ENCODE measurements at regions not wholly inside any gene's neighbourhood (a gene's known extent, or its start where the extent isn't known, plus 50 kb on each side); places are given as distances from the start of the nearest gene placed in this dataset.

DNA sequence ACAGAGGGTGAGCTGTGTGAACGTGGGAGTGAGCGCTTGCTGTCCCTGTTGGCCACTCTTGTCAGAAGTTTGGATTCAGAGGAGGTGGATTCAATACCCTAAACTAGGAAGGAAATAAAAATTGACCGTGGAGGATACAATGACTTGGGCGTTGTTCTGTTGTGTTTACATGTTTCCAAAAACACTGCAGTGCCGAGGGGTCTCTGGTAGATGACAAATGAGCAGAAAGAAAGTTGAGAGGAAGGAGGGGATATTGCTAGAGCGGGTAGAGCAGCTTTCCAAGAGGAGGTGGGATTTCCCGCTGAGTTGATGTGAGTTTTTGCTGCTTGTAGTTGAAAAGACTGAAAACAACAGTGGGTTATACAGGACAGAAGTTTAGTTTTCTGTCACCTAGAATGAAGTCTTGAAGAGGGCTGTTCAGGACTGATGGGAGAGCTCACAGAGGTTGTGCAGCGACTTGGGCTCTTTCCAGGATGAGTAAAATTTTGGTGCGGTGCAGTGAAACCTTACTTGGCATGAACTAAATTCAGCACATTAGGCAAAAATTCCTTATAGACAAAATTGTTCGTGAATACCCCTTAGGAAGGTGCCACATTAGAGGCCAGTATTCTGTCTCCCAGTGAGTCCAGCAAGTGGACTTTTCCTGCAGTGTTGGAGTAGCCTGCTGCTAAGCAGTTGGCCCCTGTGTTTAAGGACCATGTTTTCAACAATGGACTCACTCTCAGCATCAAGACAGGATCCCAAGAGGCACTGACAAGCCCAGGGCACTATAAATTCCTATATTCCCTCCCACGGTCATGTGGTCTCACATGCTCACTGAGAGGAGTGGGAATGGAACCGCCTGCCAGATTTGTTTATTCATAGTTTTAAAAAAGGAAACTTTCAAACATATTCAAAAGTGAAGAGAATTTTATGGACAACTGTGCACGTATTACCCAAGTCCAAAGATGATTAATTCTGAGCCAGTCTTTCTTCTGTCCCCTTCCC lies 435.0 kb upstream of the C2CD4B start:
- H2AFZ ChIP-seq (ENCODE audit: control insufficient read depth, low read length), result no peak overlapping the region
- no peak overlapping the region for H3K4me3 ChIP-seq (ENCODE audit: control insufficient read depth in 2 of 3, extremely low read depth in 1 of 3, insufficient read depth in 2 of 3, low read depth in 1 of 3, low read length in 3 of 3)
- H3K9me3 ChIP-seq (ENCODE audit: control insufficient read depth, low read depth, low read length), result no peaks in the 10 kb centered on the region
- no peak overlapping the region for H3K4me2 ChIP-seq (ENCODE audit: control insufficient read depth, extremely low read depth, insufficient read depth, low read depth, low read length)
- DNase-seq (ENCODE audit: low read depth, low spot score) (no peak), FAIRE-seq (no peak)
- no peaks in the 10 kb centered on the region for H3K9me1 ChIP-seq (ENCODE audit: control insufficient read depth, extremely low read depth, insufficient read depth, low read length)
- no peaks in the 10 kb centered on the region for H3K79me2 ChIP-seq (ENCODE audit: control insufficient read depth, insufficient read depth, low read length)
- no peak overlapping the region for H3K27ac ChIP-seq (ENCODE audit: control insufficient read depth, insufficient read depth, low read length)
- H3K4me1 ChIP-seq (ENCODE audit: control insufficient read depth, extremely low read depth, insufficient read depth, low read length), result peaks cover 14% of the 10 kb centered on the region
- H3K27me3 ChIP-seq (ENCODE audit: control insufficient read depth, extremely low read depth, insufficient read depth, low read length), result no peaks in the 10 kb centered on the region
- no peaks in the 10 kb centered on the region for H4K20me1 ChIP-seq (ENCODE audit: control insufficient read depth, extremely low read depth, insufficient read depth, low read length)
- TF ChIP-seq, protein P1, sequence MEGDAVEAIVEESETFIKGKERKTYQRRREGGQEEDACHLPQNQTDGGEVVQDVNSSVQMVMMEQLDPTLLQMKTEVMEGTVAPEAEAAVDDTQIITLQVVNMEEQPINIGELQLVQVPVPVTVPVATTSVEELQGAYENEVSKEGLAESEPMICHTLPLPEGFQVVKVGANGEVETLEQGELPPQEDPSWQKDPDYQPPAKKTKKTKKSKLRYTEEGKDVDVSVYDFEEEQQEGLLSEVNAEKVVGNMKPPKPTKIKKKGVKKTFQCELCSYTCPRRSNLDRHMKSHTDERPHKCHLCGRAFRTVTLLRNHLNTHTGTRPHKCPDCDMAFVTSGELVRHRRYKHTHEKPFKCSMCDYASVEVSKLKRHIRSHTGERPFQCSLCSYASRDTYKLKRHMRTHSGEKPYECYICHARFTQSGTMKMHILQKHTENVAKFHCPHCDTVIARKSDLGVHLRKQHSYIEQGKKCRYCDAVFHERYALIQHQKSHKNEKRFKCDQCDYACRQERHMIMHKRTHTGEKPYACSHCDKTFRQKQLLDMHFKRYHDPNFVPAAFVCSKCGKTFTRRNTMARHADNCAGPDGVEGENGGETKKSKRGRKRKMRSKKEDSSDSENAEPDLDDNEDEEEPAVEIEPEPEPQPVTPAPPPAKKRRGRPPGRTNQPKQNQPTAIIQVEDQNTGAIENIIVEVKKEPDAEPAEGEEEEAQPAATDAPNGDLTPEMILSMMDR (optimal IDR thresholded peaks at IDR 0.05 in 1 of 3, IDR thresholded peaks at IDR 0.05 in 1 of 3, conservative IDR thresholded peaks at IDR 0.05 in 1 of 3; ENCODE audit: extremely low read depth in 1 of 3, insufficient read depth in 2 of 3, low read length in 3 of 3), result no peak
- TF ChIP-seq EZH2 (IDR thresholded peaks at IDR 0.05; ENCODE audit: low read length), result no peak
- H3K9ac ChIP-seq (ENCODE audit: control insufficient read depth, extremely low read depth, insufficient read depth, low read length), result no peak overlapping the region
- dilution Hi-C loops (cut with MboI; ENCODE audit: extremely low pct_ligation_motif_present, low sequenced_read_pairs), result no loop called here
- no peaks in the 10 kb centered on the region for H3K36me3 ChIP-seq (ENCODE audit: control insufficient read depth in 2 of 2, extremely low read depth in 1 of 2, insufficient read depth in 2 of 2, low read length in 2 of 2)

- H2AFZ ChIP-seq (ENCODE audit: control insufficient read depth, low read length), result no peak overlapping the region
- H3K4me2 ChIP-seq (ENCODE audit: control insufficient read depth, extremely low read depth, insufficient read depth, low read depth, low read length), result no peak overlapping the region
- no peaks in the 10 kb centered on the region for H3K27me3 ChIP-seq (ENCODE audit: control insufficient read depth, extremely low read depth, insufficient read depth, low read length)
- H3K79me2 ChIP-seq (ENCODE audit: control insufficient read depth, insufficient read depth, low read length), result no peaks in the 10 kb centered on the region
- H3K27ac ChIP-seq (ENCODE audit: control insufficient read depth, insufficient read depth, low read length), result no peak overlapping the region
- DNase-seq (ENCODE audit: low read depth, low spot score) (no peak), FAIRE-seq (no peak)
- no peaks in the 10 kb centered on the region for H4K20me1 ChIP-seq (ENCODE audit: control insufficient read depth, extremely low read depth, insufficient read depth, low read length)
- H3K9me3 ChIP-seq (ENCODE audit: control insufficient read depth, low read depth, low read length), result no peaks in the 10 kb centered on the region
- no peak overlapping the region for H3K9ac ChIP-seq (ENCODE audit: control insufficient read depth, extremely low read depth, insufficient read depth, low read length)
- peaks cover 22% of the 10 kb centered on the region for H3K4me1 ChIP-seq (ENCODE audit: control insufficient read depth, extremely low read depth, insufficient read depth, low read length)
- no peaks in the 10 kb centered on the region for H3K9me1 ChIP-seq (ENCODE audit: control insufficient read depth, extremely low read depth, insufficient read depth, low read length)
- no peak overlapping the region for H3K4me3 ChIP-seq (ENCODE audit: control insufficient read depth in 2 of 3, extremely low read depth in 1 of 3, insufficient read depth in 2 of 3, low read depth in 1 of 3, low read length in 3 of 3)
- dilution Hi-C loops (cut with MboI; ENCODE audit: extremely low pct_ligation_motif_present, low sequenced_read_pairs), result no loop called here
- TF ChIP-seq, protein P1 (optimal IDR thresholded peaks at IDR 0.05 in 1 of 3, IDR thresholded peaks at IDR 0.05 in 1 of 3, conservative IDR thresholded peaks at IDR 0.05 in 1 of 3; ENCODE audit: extremely low read depth in 1 of 3, insufficient read depth in 2 of 3, low read length in 3 of 3), result no peak
- no peak for TF ChIP-seq EZH2 (IDR thresholded peaks at IDR 0.05; ENCODE audit: low read length)
- H3K36me3 ChIP-seq (ENCODE audit: control insufficient read depth in 2 of 2, extremely low read depth in 1 of 2, insufficient read depth in 2 of 2, low read length in 2 of 2), result no peaks in the 10 kb centered on the region
Observed at GRCh38 chr15:62601777-62602545, 436.9 kb upstream of the C2CD4B start.

All from keratinocyte (primary cell).